ENCODE measurements at regions not wholly inside any gene's neighbourhood (a gene's known extent, or its start where the extent isn't known, plus 50 kb on each side); places are given as distances from the start of the nearest gene placed in this dataset.

- H3K36me3 Mint-ChIP-seq (ENCODE audit: insufficient read depth, unreplicated experiment): no peaks in the 10 kb centered on the region
- no peaks in the 10 kb centered on the region for H3K9me3 Mint-ChIP-seq (ENCODE audit: unreplicated experiment)
- no peaks in the 10 kb centered on the region for H3K27me3 Mint-ChIP-seq (ENCODE audit: insufficient read depth, unreplicated experiment)
- CTCF ChIA-PET: interaction anchor here (1.4 kb wide), 1 partner anchor 12 kb away, joined by 3 read pairs; no protein-coding TSS in a partner anchor
- POLR2A ChIA-PET: interaction anchor here (0.8 kb wide), 1 partner anchor 596 kb away, joined by 3 read pairs; no protein-coding TSS in a partner anchor
- DNase-seq (ENCODE audit: unreplicated experiment): no peak
- no peak overlapping the region for H3K27ac Mint-ChIP-seq (ENCODE audit: low read depth, unreplicated experiment)
- no TSS peak for BruUV-seq (replicated peaks)
- intact Hi-C loops (cut with micrococcal nuclease): loop anchor here (10.0 kb wide), 1 partner anchor 347 kb away; no protein-coding TSS in a partner anchor
- H3K4me3 Mint-ChIP-seq (ENCODE audit: unreplicated experiment): no peak overlapping the region
- H3K4me1 Mint-ChIP-seq (ENCODE audit: insufficient read depth, unreplicated experiment): peaks cover 26% of the 10 kb centered on the region
- TF ChIP-seq CTCF (IDR thresholded peaks at IDR 0.05; ENCODE audit: unreplicated experiment): no peak
Measured at GRCh38 chr18:57211776-57212175, 64.9 kb downstream of the BOD1L2 start.

- ChIA-PET CTCF (interaction anchor here (0.7 kb wide), 1 partner anchor 162 kb away, joined by 3 read pairs; no protein-coding TSS in a partner anchor), POLR2A (no interaction called here)
- no peaks in the 10 kb centered on the region for H3K9me3 Mint-ChIP-seq (ENCODE audit: unreplicated experiment)
- no peak for DNase-seq (ENCODE audit: unreplicated experiment)
- BruUV-seq (replicated peaks): no TSS peak
- TF ChIP-seq CTCF (IDR thresholded peaks at IDR 0.05; ENCODE audit: unreplicated experiment): no peak
- no peak overlapping the region for H3K27ac Mint-ChIP-seq (ENCODE audit: low read depth, unreplicated experiment)
- H3K4me1 Mint-ChIP-seq (ENCODE audit: insufficient read depth, unreplicated experiment): peaks cover 26% of the 10 kb centered on the region
- intact Hi-C loops (cut with micrococcal nuclease): loop anchor here (10.0 kb wide), 1 partner anchor 348 kb away; no protein-coding TSS in a partner anchor
- H3K27me3 Mint-ChIP-seq (ENCODE audit: insufficient read depth, unreplicated experiment): no peaks in the 10 kb centered on the region
- no peak overlapping the region for H3K4me3 Mint-ChIP-seq (ENCODE audit: unreplicated experiment)
- no peaks in the 10 kb centered on the region for H3K36me3 Mint-ChIP-seq (ENCODE audit: insufficient read depth, unreplicated experiment)
Measured at GRCh38 chr18:57212678-57213077, 65.8 kb downstream of the BOD1L2 start.

GRCh38 chr18:57214976-57215375 lies 68.1 kb downstream of the BOD1L2 start:
- no peaks in the 10 kb centered on the region for H3K36me3 Mint-ChIP-seq (ENCODE audit: insufficient read depth, unreplicated experiment)
- BruUV-seq (replicated peaks): no TSS peak
- POLR2A ChIA-PET: interaction anchor here (0.6 kb wide), 1 partner anchor 1653 kb away, joined by 3 read pairs; no protein-coding TSS in a partner anchor
- peaks cover 21% of the 10 kb centered on the region for H3K4me1 Mint-ChIP-seq (ENCODE audit: insufficient read depth, unreplicated experiment)
- no peaks in the 10 kb centered on the region for H3K27me3 Mint-ChIP-seq (ENCODE audit: insufficient read depth, unreplicated experiment)
- H3K4me3 Mint-ChIP-seq (ENCODE audit: unreplicated experiment): no peak overlapping the region
- H3K9me3 Mint-ChIP-seq (ENCODE audit: unreplicated experiment): no peaks in the 10 kb centered on the region
- intact Hi-C loops (cut with micrococcal nuclease): loop anchor here (10.0 kb wide), 1 partner anchor 350 kb away; no protein-coding TSS in a partner anchor
- CTCF ChIA-PET: no interaction called here
- TF ChIP-seq CTCF (IDR thresholded peaks at IDR 0.05; ENCODE audit: unreplicated experiment): no peak
- no peak overlapping the region for H3K27ac Mint-ChIP-seq (ENCODE audit: low read depth, unreplicated experiment)
- no peak for DNase-seq (ENCODE audit: unreplicated experiment)

- ChIA-PET CTCF (interaction anchor here (1.0 kb wide), 1 partner anchor 8 kb away, joined by 3 read pairs; no protein-coding TSS in a partner anchor), POLR2A (interaction anchor here (1.1 kb wide), 1 partner anchor 52 kb away, joined by 3 read pairs; no protein-coding TSS in a partner anchor)
- Mint-ChIP-seq H3K4me3 (ENCODE audit: unreplicated experiment) (no peak overlapping the region), H3K27me3 (ENCODE audit: insufficient read depth, unreplicated experiment) (no peaks in the 10 kb centered on the region), H3K27ac (ENCODE audit: low read depth, unreplicated experiment) (no peak overlapping the region), H3K9me3 (ENCODE audit: unreplicated experiment) (no peaks in the 10 kb centered on the region), H3K36me3 (ENCODE audit: insufficient read depth, unreplicated experiment) (no peaks in the 10 kb centered on the region), H3K4me1 (ENCODE audit: insufficient read depth, unreplicated experiment) (no peaks in the 10 kb centered on the region)
- intact Hi-C loops (cut with micrococcal nuclease): loop anchor here (10.0 kb wide), 1 partner anchor 353 kb away; no protein-coding TSS in a partner anchor
- no peak for DNase-seq (ENCODE audit: unreplicated experiment)
- no TSS peak for BruUV-seq (replicated peaks)
- no peak for TF ChIP-seq CTCF (IDR thresholded peaks at IDR 0.05; ENCODE audit: unreplicated experiment)
Measured at GRCh38 chr18:57218281-57218680, 71.4 kb downstream of the BOD1L2 start.

All from MCF 10A (cell line).